ENCODE measurements at regions not wholly inside any gene's neighbourhood (a gene's known extent, or its start where the extent isn't known, plus 50 kb on each side); places are given as distances from the start of the nearest gene placed in this dataset.

- TF ChIP-seq, protein P1, sequence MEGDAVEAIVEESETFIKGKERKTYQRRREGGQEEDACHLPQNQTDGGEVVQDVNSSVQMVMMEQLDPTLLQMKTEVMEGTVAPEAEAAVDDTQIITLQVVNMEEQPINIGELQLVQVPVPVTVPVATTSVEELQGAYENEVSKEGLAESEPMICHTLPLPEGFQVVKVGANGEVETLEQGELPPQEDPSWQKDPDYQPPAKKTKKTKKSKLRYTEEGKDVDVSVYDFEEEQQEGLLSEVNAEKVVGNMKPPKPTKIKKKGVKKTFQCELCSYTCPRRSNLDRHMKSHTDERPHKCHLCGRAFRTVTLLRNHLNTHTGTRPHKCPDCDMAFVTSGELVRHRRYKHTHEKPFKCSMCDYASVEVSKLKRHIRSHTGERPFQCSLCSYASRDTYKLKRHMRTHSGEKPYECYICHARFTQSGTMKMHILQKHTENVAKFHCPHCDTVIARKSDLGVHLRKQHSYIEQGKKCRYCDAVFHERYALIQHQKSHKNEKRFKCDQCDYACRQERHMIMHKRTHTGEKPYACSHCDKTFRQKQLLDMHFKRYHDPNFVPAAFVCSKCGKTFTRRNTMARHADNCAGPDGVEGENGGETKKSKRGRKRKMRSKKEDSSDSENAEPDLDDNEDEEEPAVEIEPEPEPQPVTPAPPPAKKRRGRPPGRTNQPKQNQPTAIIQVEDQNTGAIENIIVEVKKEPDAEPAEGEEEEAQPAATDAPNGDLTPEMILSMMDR (IDR thresholded peaks at IDR 0.05; ENCODE audit: insufficient read depth, low read depth, low read length), result no peak
- TF ChIP-seq EZH2 (IDR thresholded peaks at IDR 0.05; ENCODE audit: insufficient read depth, low read length), result no peak
These were observed 621.1 kb upstream of the CDH18 start for GRCh38 chr5:20609126-20609525.
